ENCODE measurements at regions not wholly inside any gene's neighbourhood (a gene's known extent, or its start where the extent isn't known, plus 50 kb on each side); places are given as distances from the start of the nearest gene placed in this dataset.
"Not testable (repeated sequence)": the region's sequence is repeated elsewhere in the genome, so short reads cannot be mapped to it uniquely, and the experiment has no call there.

DNA sequence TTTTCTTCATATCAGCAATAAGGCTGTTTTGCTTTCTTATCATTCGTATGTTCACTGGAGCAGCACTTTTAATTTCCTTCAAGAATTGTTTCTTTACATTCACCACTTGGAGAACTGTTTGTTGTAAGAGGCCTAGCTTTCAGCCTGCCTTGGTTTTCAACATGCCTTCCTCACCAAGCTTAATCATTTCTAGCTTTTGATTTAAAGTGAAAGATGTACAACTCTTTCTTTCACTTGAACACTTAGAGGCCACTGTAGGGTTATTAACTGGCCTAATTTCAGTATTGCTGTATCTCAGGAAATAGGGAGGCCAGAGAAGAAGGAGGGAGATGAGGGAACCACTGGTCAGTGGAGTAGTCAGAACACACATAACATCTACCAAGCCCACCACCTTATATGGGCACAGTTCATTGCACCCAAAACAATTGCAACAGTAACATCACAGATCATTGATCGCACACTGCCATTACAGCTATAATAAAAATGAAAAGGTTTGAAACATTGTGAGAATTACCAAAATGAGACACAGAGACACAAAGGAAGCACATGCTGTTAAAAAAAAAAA, 181.4 kb upstream of the TUBA3C start:
- intact Hi-C loops (cut with DNase I) = no loop called here
- DNase-seq (no peak), ATAC-seq (ENCODE audit: poor library complexity) (no peak)

DNA sequence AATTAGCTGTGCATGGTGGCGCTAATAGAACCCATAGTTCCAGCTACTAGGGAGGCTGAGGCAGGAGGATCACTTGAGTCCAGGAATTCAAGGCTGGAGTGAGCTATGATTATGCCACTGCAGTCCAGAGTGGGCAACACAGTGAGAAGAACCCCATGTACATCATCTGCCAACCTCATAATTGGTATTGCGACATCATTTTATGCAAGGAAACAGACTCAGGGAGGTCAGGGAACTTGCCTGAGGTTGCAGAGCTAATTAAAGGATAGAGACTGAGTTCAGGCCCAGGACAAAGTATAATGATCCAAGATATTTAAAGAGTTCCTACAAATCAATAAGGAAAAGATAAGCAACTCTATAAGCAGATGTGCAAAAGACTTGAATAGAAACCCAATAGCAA, 178.1 kb upstream of the TUBA3C start:
- intact Hi-C loops (cut with DNase I); DNase-seq; ATAC-seq (ENCODE audit: poor library complexity): not testable (repeated sequence)

DNA sequence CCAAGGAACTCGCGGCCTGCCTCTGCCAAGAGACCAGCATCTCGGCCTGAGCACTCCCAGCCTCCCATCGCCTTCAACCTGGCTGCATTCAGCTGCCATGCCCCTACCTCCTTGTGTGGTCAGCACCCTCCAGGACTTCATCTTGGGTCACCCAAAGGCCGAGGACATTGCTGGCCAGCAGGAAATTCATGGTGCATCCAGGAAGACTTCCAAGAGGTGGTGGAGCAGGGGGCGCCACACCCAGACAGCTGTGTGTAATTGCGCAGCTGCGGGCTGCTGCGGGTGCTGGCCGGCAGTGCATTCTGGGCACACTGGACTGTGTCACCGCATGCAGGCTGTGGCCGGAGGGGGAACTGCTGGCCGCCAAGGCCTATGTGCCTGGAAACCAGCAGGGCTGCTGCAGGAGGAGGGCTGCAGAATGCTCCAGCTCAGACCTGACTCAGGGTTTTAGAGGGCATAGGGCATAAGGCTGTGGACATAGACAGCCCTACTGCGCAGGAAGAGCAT, 164.3 kb upstream of the TUBA3C start:
- DNase-seq (no peak), ATAC-seq (ENCODE audit: poor library complexity) (no peak)
- intact Hi-C loops (cut with DNase I) = no loop called here

DNA sequence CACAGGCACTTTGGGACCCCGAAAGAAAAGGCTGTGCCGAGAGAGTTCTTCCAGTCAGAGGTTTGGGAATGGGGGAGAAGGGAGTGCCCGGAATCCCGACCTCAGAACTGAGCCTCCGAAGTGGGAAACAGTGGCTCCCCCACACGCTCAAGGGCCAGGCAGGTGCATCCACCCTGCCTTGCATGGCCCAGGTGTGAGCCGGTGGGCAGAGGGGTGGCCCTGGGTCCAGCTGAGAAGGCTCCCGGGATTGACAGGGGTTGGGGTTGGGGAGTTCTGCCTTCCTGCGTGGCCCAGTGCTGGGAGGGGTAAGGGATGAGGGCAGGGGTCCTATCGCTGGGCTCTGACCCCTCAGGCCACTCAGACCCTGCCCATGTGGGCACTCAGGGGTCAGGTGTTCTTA, 163.5 kb upstream of the TUBA3C start:
- intact Hi-C loops (cut with DNase I) = no loop called here
- DNase-seq = no peak
- ATAC-seq (ENCODE audit: poor library complexity) = no peak

DNA sequence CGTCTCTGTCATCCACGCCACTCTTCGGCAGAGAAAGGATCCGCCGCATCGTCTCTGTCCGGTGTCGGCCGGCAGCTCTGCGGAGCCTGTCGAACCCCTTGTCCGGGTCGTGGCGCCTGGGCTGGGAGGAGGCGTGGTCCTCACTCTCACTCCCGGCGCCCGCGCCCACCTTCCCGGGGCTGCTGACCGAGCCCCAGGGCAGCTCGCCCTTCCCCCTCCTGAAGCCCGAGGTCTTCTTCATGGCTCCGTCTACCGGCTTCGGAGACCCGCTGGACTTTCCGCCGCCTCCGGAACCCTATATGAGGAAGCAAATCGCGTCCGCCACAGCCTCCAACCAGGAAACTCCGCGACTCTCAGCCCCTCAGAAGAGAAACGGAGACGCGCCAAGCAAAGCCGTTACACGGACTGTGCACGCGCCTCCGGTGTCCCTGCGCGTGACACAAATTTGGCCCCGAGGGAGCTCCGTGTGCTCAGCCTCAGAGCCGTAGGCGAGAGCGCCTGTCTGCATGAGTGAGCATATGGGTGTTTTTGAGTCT, 163.0 kb upstream of the TUBA3C start:
- ATAC-seq (ENCODE audit: poor library complexity); intact Hi-C loops (cut with DNase I): not testable (repeated sequence)
- peak; percentile 48 for DNase-seq

DNA sequence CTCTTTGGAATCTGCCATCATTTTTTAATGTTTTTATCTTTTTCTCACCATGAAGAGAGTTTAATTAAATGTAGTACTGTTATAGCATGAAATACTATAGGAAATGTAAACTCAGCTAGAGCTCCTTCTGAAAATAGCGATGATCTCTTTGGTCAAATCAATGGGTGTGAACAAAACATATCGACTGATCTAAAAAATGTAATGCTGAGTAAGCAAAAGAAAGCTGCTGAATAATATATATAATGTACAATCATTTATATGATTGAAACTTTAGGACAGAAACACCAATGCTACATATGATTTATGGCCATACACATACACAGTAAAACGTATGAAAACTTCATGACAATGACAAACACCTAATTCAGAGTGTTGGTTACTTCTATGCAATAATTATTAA, 150.8 kb upstream of the TUBA3C start:
- intact Hi-C loops (cut with DNase I) = no loop called here
- ATAC-seq (ENCODE audit: poor library complexity) (no peak), DNase-seq (no peak)

DNA sequence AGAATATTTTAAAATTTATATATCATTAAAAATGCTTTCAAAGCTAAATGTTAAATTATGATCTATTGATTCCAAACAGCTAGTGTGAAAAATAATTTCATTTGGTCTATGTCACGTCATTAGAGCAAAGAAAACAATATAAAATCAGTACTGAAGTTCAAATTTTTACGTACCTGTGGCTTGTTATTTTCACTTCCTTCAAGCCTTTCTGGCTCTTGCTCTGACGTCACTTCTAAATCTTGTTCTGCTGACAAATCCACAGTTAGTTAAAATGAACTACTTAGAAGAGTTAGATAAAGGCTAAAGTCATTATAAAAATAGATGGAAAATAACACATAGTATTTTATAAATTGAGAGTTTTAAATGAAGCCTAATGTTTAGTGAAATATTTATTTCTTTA, 147.7 kb upstream of the TUBA3C start:
- ATAC-seq (ENCODE audit: poor library complexity) (no peak), DNase-seq (no peak)
- intact Hi-C loops (cut with DNase I) = no loop called here

DNA sequence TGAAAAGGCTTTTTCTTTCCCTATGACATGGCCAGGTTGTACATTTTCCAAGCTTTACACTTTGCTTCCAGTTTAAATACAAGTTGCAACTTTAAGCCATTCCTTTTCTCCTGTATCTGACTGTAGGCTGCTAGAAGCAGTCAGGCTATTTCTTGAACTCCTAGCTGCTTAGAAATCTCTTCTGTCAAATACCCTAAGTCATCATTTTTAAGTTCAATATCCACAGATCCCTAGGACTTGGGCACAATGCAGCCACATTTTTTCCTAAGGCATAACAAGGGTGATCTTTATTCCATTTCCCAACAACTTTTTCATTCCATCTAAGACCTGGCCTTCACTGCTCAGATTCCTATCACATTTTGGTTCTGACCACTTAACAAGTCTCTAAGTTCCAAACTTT, 142.7 kb upstream of the TUBA3C start:
- intact Hi-C loops (cut with DNase I) = no loop called here
- no peak for DNase-seq
- no peak for ATAC-seq (ENCODE audit: poor library complexity)

DNA sequence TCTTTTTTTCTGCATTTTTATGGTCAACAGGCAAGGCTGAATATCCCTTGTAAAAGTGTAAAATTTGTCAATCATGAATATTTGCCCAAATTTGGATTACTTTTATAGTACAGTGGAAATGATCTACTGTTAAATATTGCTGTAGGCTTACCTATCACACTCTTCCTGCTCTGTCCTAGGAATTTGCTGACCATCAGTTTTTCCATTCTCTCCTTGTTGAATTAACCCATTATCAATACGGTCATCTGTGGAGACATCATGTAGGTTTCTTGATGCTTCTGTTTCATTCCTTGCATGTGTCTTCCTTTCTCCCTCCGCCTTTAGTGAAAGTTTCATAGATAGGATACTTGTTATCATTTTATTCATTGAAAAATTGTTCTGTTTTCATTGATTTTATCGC, 139.6 kb upstream of the TUBA3C start:
- DNase-seq (no peak), ATAC-seq (ENCODE audit: poor library complexity) (no peak)
- intact Hi-C loops (cut with DNase I) = no loop called here

DNA sequence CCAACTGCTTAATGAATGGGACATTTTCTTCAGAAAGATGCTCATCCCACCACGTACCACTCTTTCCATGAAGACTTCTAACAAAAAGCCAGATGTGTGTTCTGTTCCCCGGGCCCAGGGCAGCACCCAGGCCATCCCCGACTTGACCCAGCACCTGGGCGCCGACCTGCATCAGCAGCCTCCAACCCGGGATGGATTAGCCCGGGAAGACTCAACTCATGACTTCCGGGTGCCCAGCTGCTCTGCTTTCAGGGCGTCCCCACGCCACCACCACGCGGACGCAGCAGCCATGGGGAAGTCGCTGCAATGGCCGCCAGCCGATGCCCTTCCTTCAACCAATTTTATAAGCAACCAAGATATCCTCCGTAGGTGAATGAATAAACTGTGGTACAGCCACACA, 123.8 kb upstream of the TUBA3C start:
- ATAC-seq (ENCODE audit: poor library complexity) (no peak), DNase-seq (no peak)
- intact Hi-C loops (cut with DNase I) = no loop called here

DNA sequence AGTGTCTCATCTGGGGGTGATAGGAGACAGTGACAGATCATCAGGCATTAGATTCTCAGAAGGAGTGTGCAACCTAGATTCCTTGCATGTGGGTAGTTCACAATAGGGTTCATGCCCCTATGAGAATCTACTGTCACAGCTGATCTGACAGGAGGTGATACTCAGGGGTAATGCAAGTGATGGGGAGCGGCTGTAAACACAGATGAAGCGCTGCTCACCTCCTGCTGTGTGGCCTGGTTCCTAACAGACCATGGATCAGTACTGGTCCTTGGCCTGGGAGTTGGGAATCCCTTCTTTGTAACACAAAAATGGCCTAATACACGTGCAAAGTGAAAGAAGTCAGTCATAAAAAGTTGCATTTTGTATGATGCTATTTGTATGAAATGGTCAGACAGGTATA, 107.6 kb upstream of the TUBA3C start:
- intact Hi-C loops (cut with DNase I) = no loop called here
- DNase-seq (no peak), ATAC-seq (ENCODE audit: poor library complexity) (no peak)

DNA sequence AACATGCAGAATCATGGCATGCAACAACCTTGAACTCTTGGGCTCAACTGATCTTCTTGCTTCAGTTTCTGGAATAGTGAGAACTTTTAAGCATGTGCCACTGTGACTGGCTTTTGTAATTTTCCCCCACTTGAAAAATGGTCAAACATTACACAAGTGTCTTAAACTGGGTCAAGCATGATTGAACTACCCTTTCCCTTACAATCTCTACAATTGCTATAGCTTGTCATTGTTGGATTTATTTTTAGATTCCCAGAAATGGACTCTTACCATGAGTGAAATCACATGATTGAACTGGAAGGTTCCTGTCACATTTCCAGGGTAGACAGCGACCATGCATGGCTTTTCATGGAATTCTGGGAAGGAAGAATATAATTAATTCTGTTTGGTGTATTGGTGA, 102.2 kb upstream of the TUBA3C start:
- DNase-seq (no peak), ATAC-seq (ENCODE audit: poor library complexity) (no peak)
- intact Hi-C loops (cut with DNase I) = no loop called here

DNA sequence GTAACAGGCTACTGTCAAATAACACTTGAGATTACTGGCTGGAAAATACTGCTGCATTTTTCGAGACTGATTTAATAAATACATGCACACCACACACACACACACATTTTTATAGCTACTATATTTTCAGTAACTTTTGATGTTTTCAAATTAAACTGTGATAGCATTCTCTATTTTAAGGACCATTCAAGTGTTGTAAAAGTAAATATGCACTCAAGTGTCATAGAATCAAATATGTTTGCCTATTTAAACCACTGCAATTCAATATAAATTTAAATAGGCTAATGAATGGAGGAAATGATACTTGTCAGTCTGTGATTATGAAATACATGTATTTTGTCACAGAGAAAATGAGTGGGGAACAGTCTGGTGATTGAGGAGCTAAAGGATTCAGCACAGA, 86.7 kb upstream of the TUBA3C start:
- intact Hi-C loops (cut with DNase I) = no loop called here
- DNase-seq (no peak), ATAC-seq (ENCODE audit: poor library complexity) (no peak)

DNA sequence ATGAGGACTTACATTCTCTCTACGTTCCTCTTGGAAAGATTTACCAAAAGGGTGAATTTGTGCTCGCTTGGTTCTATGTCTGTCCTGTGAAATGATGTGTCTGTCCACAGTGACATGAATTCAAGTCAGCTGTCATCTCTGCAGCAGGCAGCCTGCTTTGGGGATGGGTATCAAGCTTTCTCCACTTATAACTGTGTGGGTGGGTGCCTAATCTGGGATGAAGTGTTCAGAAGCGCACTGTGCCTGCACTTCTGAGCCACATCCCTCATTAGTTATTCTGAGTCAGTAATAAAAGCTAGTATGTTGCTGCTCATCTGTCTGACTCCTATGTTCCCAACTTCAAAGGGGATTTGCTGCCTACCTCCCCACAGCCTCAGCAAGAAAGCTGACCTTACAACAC, 86.1 kb upstream of the TUBA3C start:
- ATAC-seq (ENCODE audit: poor library complexity) = no peak
- intact Hi-C loops (cut with DNase I) = no loop called here

DNA sequence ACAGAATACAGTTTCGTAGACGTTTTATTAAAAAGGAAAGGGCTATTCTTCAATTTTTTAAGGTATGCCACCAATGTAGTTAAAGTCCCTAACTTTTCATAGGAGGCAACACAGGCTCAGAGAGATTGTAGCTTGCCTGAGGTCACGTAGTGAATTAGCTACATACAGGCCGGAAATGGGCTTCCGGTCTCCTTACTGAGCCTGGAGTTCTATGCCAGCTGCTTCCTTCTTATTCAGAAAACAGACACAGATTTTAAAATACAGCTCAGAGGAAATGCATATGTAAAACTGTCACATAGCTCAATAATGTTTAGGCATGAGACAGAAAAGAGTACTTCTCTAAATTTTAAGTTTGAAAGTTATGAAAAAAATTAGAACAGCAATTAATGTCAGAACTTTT, 85.4 kb upstream of the TUBA3C start:
- ATAC-seq (ENCODE audit: poor library complexity) = no peak
- no peak for DNase-seq
- intact Hi-C loops (cut with DNase I) = no loop called here

More for the DNA sequence above, 86.1 kb upstream of the TUBA3C start:
- DNase-seq = no peak

DNA sequence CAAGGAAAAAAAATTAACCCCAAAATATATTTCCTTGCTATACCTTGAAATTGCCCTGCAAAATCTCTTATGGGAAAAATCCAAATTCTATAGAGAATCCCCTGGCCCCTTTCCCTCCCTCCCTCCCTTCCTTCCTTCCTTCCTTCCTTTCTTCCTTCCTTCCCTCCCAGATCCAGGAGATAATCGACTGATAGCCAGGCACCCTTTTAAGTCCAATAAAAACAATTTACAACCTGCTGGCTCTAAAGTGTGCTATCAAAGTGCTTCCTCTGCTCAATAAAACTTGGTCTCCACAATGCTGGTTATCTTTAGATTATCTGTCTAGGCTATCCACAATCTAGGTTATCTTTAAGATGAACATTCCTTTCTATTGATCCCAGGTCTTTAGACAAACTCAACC, 83.1 kb upstream of the TUBA3C start:
- ATAC-seq (ENCODE audit: poor library complexity) (no peak), DNase-seq (no peak)
- intact Hi-C loops (cut with DNase I) = no loop called here

DNA sequence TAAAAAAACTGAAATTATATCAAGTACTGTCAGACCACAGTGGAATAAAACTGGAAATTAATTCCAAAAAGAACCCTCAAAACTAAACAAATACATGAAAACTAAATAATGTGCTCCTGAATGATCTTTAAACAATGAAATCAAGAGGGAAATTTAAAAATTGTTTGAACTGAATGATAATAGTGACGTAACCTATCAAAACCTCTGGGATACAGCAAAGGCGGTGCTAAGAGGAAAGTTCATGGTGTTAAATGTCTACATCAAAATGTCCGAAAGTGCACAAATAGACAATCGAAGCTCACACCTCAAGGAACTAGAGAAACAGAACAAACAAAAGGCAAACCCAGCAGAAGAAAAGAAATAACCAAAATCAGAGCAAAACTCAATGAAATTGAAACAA, 70.8 kb upstream of the TUBA3C start:
- no peak for ATAC-seq (ENCODE audit: poor library complexity)
- intact Hi-C loops (cut with DNase I) = no loop called here
- no peak for DNase-seq

DNA sequence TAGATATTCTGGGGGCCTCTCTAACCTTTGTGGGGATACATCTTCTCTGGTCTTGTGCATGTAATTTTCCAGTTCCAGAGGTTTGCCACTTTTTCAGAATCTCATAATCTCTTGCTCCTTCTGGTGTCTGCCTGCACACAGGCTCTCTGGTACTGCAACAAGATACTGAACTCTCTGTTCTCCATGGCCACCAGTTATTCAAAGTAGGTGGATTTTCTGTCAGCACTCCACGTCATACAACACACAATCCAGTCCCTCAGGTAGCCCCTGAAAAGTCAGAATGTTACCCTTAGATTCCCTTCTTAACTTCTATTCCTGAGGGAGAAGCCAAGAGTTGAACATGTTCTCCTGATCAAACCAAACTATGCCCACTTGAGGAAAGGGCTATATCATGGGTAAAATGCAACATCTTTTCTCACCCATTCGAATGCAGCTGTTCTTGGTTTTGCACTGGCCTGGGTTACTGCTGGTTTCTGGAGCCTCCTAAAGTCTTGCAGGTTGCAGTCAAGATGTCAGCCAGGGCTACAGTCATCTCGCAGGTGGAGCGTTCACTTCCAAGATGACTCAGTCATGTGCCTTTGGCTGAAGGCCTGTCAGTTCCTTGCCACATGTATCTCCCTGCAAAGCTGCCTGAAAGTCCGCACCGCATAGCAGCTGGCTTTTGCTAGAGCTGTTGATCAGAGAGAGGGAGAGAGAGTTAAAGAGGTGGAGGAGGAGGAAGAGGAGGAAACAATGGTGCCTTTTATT, 57.7 kb upstream of the TUBA3C start:
- intact Hi-C loops (cut with DNase I) = no loop called here
- DNase-seq (no peak), ATAC-seq (ENCODE audit: poor library complexity) (no peak)
